Endothelial cell of umbilical vein (primary cell): ENCODE measurements at regions not wholly inside any gene's neighbourhood (a gene's known extent, or its start where the extent isn't known, plus 50 kb on each side); places are given as distances from the start of the nearest gene placed in this dataset.

Experiments used
- BruUV-seq: library from RNA; stranded (reverse); fragments of 400-500 nt; replicated peaks from 2 replicates; lab custom pipeline; 2021; lab: Mats Ljungman, UMichigan
- CTCF ChIA-PET: fragments of 300-600, 350-600 bp; sonication (Branson Sonifier 250); formaldehyde crosslinking; loops from one replicate; lab custom pipeline; 2021; ENCODE audit warnings: antibody characterized with exemption, inconsistent platforms; lab: Charles Lee
- POLR2A ChIA-PET: fragments of 300-600, 350-600 bp; sonication (Branson Sonifier 250); formaldehyde crosslinking; loops from one replicate; lab custom pipeline; 2021; ENCODE audit warnings: antibody characterized with exemption, inconsistent platforms; lab: Charles Lee
- DNase-seq: peaks from one replicate; pipeline ENCODE4 v3.0.0-alpha.2; 2011; ENCODE audit warnings: low read depth, low spot score
- FAIRE-seq: peaks from 2 replicates; lab custom pipeline; 2011; peaks lifted over from hg19 to GRCh38; lab: Jason Lieb, UNC
- H2AFZ ChIP-seq: 2 replicates; pipeline ENCODE4 v1.6.0; 2012; ENCODE audit warnings: low read depth, low read length, control low read depth, inconsistent platforms
- H3K27ac ChIP-seq: 2 replicates; pipeline ENCODE4 v1.5.1; 2011; ENCODE audit warnings: low read depth, mild to moderate bottlenecking, control low read depth, low read length, moderate library complexity; ENCODE audit not compliant: insufficient read depth
- H3K27me3 ChIP-seq, 2 experiments: 2 replicates each; pipeline versions ENCODE4 v1.6.0 to v1.6.1; 2011; ENCODE audit warnings: low read length in 2 of 2, mixed read lengths in 1 of 2; ENCODE audit not compliant: control insufficient read depth in 2 of 2, insufficient read depth in 2 of 2
- H3K36me3 ChIP-seq, 2 experiments: 2 replicates in 1 of 2; 3 replicates in 1 of 2; pipeline ENCODE4 v1.5.1; 2011; ENCODE audit warnings: low read length in 2 of 2, mild to moderate bottlenecking in 1 of 2, moderate library complexity in 1 of 2; ENCODE audit not compliant: control insufficient read depth in 2 of 2, insufficient read depth in 2 of 2; ENCODE audit errors: extremely low read depth in 1 of 2
- H3K4me1 ChIP-seq: 3 replicates; pipeline ENCODE4 v1.5.1; 2011; ENCODE audit warnings: mild to moderate bottlenecking, low read length; ENCODE audit not compliant: control insufficient read depth, insufficient read depth; ENCODE audit errors: extremely low read depth
- H3K4me2 ChIP-seq: 2 replicates; pipeline ENCODE4 v1.6.1; 2011; ENCODE audit warnings: low read length, control low read depth, mixed read lengths; ENCODE audit not compliant: insufficient read depth
- H3K4me3 ChIP-seq, 3 experiments: fragments of 200-600 bp in 1 of 3; sonication (generic), shearing (Covaris generic) in 1 of 3; replicated peaks in 1 of 3; 2 replicates each; pipeline ENCODE4 v1.5.1; 2011 to 2016; ENCODE audit warnings: control low read depth in 3 of 3, low read length in 3 of 3, mild to moderate bottlenecking in 2 of 3, inconsistent platforms in 1 of 3, low read depth in 1 of 3, moderate library complexity in 1 of 3; ENCODE audit not compliant: insufficient read depth in 1 of 3
- H3K79me2 ChIP-seq: 2 replicates; pipeline ENCODE4 v1.6.0; 2012; ENCODE audit warnings: low read length, inconsistent platforms; ENCODE audit not compliant: control insufficient read depth, insufficient read depth
- H3K9ac ChIP-seq: replicated peaks from 2 replicates; pipeline ENCODE3; 2011; ENCODE audit warnings: low read length, control low read depth; ENCODE audit not compliant: insufficient read depth; ENCODE audit errors: extremely low read depth
- H3K9me1 ChIP-seq: replicated peaks from 3 replicates; pipeline ENCODE4 v1.6.0; 2011; ENCODE audit warnings: mild to moderate bottlenecking, low read length; ENCODE audit not compliant: control insufficient read depth, insufficient read depth; ENCODE audit errors: extremely low read depth
- H3K9me3 ChIP-seq: replicated peaks from 2 replicates; pipeline ENCODE4 v1.5.1; 2012; ENCODE audit warnings: low read length, inconsistent platforms; ENCODE audit not compliant: control insufficient read depth, insufficient read depth
- H4K20me1 ChIP-seq: replicated peaks from 2 replicates; pipeline ENCODE3; 2011; ENCODE audit warnings: mild to moderate bottlenecking, low read length; ENCODE audit not compliant: control insufficient read depth, insufficient read depth; ENCODE audit errors: extremely low read depth
- EZH2 ChIP-seq: IDR thresholded peaks from 2 replicates; pipeline ENCODE4 v1.6.1; 2012; ENCODE audit warnings: borderline replicate concordance, low read depth, mild to moderate bottlenecking, moderate library complexity, low read length, inconsistent platforms; ENCODE audit not compliant: severe bottlenecking
- FOS ChIP-seq: IDR thresholded peaks from 2 replicates; pipeline ENCODE4 v1.6.1; 2011; ENCODE audit warnings: mild to moderate bottlenecking, low read length, moderate library complexity, borderline replicate concordance; ENCODE audit not compliant: insufficient read depth
- JUN ChIP-seq: IDR thresholded peaks from 2 replicates; pipeline ENCODE4 v1.6.1; 2011; ENCODE audit warnings: borderline replicate concordance, low read depth; ENCODE audit not compliant: insufficient read length, insufficient read depth
- MYC ChIP-seq: IDR thresholded peaks from one replicate; pipeline ENCODE4 v1.6.1; 2011; ENCODE audit warnings: mild to moderate bottlenecking, low read depth, low read length
- POLR2AphosphoS5 ChIP-seq: IDR thresholded peaks from 2 replicates; pipeline ENCODE4 v1.6.1; 2012; ENCODE audit warnings: low read depth, mild to moderate bottlenecking, control low read depth, low read length, moderate library complexity; ENCODE audit not compliant: insufficient read depth
- dilution Hi-C: fragments of 300-500 bp; cut with MboI; formaldehyde crosslinking; loops from one replicate; pipeline ENCODE4 v1.15.0; 2019; ENCODE audit warnings: low sequenced_read_pairs; ENCODE audit not compliant: extremely low pct_ligation_motif_present
- intact Hi-C: fragments of 100-400 bp; cut with micrococcal nuclease; formaldehyde crosslinking; loops from one replicate; pipeline ENCODE4 v1.10.0; 2022
- TF ChIP-seq, protein P1 (sequence below), 2 donors: IDR thresholded peaks; 1 replicate in 1 of 2; 2 replicates in 1 of 2; pipeline ENCODE4 v1.5.1; 2011; ENCODE audit warnings: low read length in 2 of 2, mild to moderate bottlenecking in 2 of 2, moderate library complexity in 2 of 2, control low read depth in 1 of 2, inconsistent platforms in 1 of 2, low read depth in 1 of 2; ENCODE audit not compliant: insufficient read depth in 1 of 2; ENCODE audit errors: extremely low read depth in 1 of 2
- TF ChIP-seq, protein P2 (sequence below): IDR thresholded peaks from 2 replicates; pipeline ENCODE4 v1.6.1; 2011; ENCODE audit not compliant: insufficient read depth, insufficient read length

DNA sequence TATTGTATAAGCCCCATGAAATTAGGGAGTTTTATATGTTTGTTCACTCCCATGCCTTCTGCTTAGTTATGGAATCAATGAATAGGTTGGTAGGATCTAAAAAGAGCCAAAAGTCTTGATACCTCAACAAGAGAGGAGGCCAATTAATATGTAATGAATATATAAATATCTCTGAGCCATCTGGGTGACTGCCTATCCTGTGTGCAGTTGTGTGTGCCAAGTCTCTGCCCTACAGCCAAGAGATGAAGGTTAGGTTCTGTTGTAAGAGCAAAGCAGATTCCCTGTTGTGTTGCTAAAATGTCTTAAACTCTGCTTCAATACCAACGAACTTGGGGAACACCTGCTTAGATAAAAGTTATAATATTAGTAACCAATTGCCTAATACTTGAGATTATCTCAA is 61.8 kb upstream of the GORAB start:
- H3K36me3 ChIP-seq, result no peaks in the 10 kb centered on the region
- H3K27ac ChIP-seq, result no peak overlapping the region
- no peaks in the 10 kb centered on the region for H3K9me3 ChIP-seq
- H3K9ac ChIP-seq, result no peak overlapping the region
- intact Hi-C loops, result no loop called here
- no peak overlapping the region for H3K4me3 ChIP-seq
- no peaks in the 10 kb centered on the region for H3K9me1 ChIP-seq
- H3K4me1 ChIP-seq, result no peaks in the 10 kb centered on the region
- ChIA-PET CTCF (no interaction called here), POLR2A (no interaction called here)
- no peaks in the 10 kb centered on the region for H3K27me3 ChIP-seq
- DNase-seq, result no peak
- BruUV-seq, result no TSS peak
- dilution Hi-C loops, result no loop called here
- H3K79me2 ChIP-seq, result no peaks in the 10 kb centered on the region
- H4K20me1 ChIP-seq, result no peaks in the 10 kb centered on the region
- H2AFZ ChIP-seq, result no peak overlapping the region
- H3K4me2 ChIP-seq, result no peak overlapping the region
- TF ChIP-seq FOS (no peak), POLR2AphosphoS5 (no peak), MYC (no peak), EZH2 (no peak), JUN (no peak)
- TF ChIP-seq, protein P1, sequence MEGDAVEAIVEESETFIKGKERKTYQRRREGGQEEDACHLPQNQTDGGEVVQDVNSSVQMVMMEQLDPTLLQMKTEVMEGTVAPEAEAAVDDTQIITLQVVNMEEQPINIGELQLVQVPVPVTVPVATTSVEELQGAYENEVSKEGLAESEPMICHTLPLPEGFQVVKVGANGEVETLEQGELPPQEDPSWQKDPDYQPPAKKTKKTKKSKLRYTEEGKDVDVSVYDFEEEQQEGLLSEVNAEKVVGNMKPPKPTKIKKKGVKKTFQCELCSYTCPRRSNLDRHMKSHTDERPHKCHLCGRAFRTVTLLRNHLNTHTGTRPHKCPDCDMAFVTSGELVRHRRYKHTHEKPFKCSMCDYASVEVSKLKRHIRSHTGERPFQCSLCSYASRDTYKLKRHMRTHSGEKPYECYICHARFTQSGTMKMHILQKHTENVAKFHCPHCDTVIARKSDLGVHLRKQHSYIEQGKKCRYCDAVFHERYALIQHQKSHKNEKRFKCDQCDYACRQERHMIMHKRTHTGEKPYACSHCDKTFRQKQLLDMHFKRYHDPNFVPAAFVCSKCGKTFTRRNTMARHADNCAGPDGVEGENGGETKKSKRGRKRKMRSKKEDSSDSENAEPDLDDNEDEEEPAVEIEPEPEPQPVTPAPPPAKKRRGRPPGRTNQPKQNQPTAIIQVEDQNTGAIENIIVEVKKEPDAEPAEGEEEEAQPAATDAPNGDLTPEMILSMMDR (IDR thresholded peaks at IDR 0.05; ENCODE audit: extremely low read depth in 1 of 2, insufficient read depth in 1 of 2, low read depth in 1 of 2, low read length in 2 of 2), result no peak
- TF ChIP-seq, protein P2, sequence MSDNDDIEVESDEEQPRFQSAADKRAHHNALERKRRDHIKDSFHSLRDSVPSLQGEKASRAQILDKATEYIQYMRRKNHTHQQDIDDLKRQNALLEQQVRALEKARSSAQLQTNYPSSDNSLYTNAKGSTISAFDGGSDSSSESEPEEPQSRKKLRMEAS, result no peak
- no peak for FAIRE-seq
